ENCODE measurements at regions not wholly inside any gene's neighbourhood (a gene's known extent, or its start where the extent isn't known, plus 50 kb on each side); places are given as distances from the start of the nearest gene placed in this dataset.
A peak's percentile ranks its signal among the peaks of the same experiment; 100 is the strongest.
"Not testable (repeated sequence)": the region's sequence is repeated elsewhere in the genome, so short reads cannot be mapped to it uniquely, and the experiment has no call there.

GRCh38 chr4:83910693-83911092 is 374.8 kb downstream of the GPAT3 start:
- H3K4me3 ChIP-seq (ENCODE audit: low read depth, low read length, poor library complexity, severe bottlenecking) = no peak overlapping the region
- H3K27ac ChIP-seq (ENCODE audit: low read depth, low read length, poor library complexity, severe bottlenecking) = no peak overlapping the region
- no peaks in the 10 kb centered on the region for H3K9me3 ChIP-seq (ENCODE audit: low read depth, low read length, poor library complexity, severe bottlenecking)
- no TSS peak for BruUV-seq (replicated peaks)
- CTCF ChIA-PET = no interaction called here
- intact Hi-C loops (cut with micrococcal nuclease; ENCODE audit: unreplicated experiment) = loop anchor here (10.0 kb wide), 1 partner anchor 344 kb away; no protein-coding TSS in a partner anchor
- TF ChIP-seq EZH2 (IDR thresholded peaks at IDR 0.05; ENCODE audit: borderline replicate concordance, low read depth, low read length, poor library complexity, severe bottlenecking) (no peak), CTCF (conservative IDR thresholded peaks at IDR 0.05; ENCODE audit: low read depth, low read length) (no peak)
- no peaks in the 10 kb centered on the region for H3K4me1 ChIP-seq (ENCODE audit: insufficient read depth, low read length, poor library complexity, severe bottlenecking)
- POLR2A ChIA-PET (ENCODE audit: low non-redundant PET) = no interaction called here
- DNase-seq (ENCODE audit: low spot score) = no peak
- no peaks in the 10 kb centered on the region for H3K27me3 ChIP-seq (replicated peaks; ENCODE audit: insufficient read depth, low read depth, low read length, poor library complexity)
- no peaks in the 10 kb centered on the region for H3K36me3 ChIP-seq (ENCODE audit: insufficient read depth, low read length, poor library complexity, severe bottlenecking)

GRCh38 chr4:83906561-83906960 is 370.7 kb downstream of the GPAT3 start:
- no TSS peak for BruUV-seq (replicated peaks)
- TF ChIP-seq EZH2 (IDR thresholded peaks at IDR 0.05; ENCODE audit: borderline replicate concordance, low read depth, low read length, poor library complexity, severe bottlenecking) (no peak), CTCF (conservative IDR thresholded peaks at IDR 0.05; ENCODE audit: low read depth, low read length) (no peak)
- intact Hi-C loops (cut with micrococcal nuclease; ENCODE audit: unreplicated experiment) = no loop called here

GRCh38 chr4:83905952-83906351 is 370.0 kb downstream of the GPAT3 start:
- no peak overlapping the region for H3K4me3 ChIP-seq (ENCODE audit: low read depth, low read length, poor library complexity, severe bottlenecking)
- DNase-seq (ENCODE audit: low spot score) = peak; percentile 26
- TF ChIP-seq CTCF (conservative IDR thresholded peaks at IDR 0.05; ENCODE audit: low read depth, low read length) (peak; percentile 50; the same call in 1 of the 2 replicates), EZH2 (IDR thresholded peaks at IDR 0.05; ENCODE audit: borderline replicate concordance, low read depth, low read length, poor library complexity, severe bottlenecking) (no peak)
- intact Hi-C loops (cut with micrococcal nuclease; ENCODE audit: unreplicated experiment) = no loop called here
- no peaks in the 10 kb centered on the region for H3K27me3 ChIP-seq (replicated peaks; ENCODE audit: insufficient read depth, low read depth, low read length, poor library complexity)
- POLR2A ChIA-PET (ENCODE audit: low non-redundant PET) = no interaction called here
- CTCF ChIA-PET = no interaction called here
- H3K4me1 ChIP-seq (ENCODE audit: insufficient read depth, low read length, poor library complexity, severe bottlenecking) = no peaks in the 10 kb centered on the region
- no TSS peak for BruUV-seq (replicated peaks)
- H3K9me3 ChIP-seq (ENCODE audit: low read depth, low read length, poor library complexity, severe bottlenecking) = no peaks in the 10 kb centered on the region
- no peaks in the 10 kb centered on the region for H3K36me3 ChIP-seq (ENCODE audit: insufficient read depth, low read length, poor library complexity, severe bottlenecking)
- H3K27ac ChIP-seq (ENCODE audit: low read depth, low read length, poor library complexity, severe bottlenecking) = no peak overlapping the region

More at GRCh38 chr4:83906561-83906960, 370.7 kb downstream of the GPAT3 start:
- Histone ChIP-seq H3K9me3 (ENCODE audit: low read depth, low read length, poor library complexity, severe bottlenecking) (no peaks in the 10 kb centered on the region), H3K27ac (ENCODE audit: low read depth, low read length, poor library complexity, severe bottlenecking) (no peak overlapping the region), H3K36me3 (ENCODE audit: insufficient read depth, low read length, poor library complexity, severe bottlenecking) (no peaks in the 10 kb centered on the region), H3K4me3 (ENCODE audit: low read depth, low read length, poor library complexity, severe bottlenecking) (no peak overlapping the region), H3K27me3 (replicated peaks; ENCODE audit: insufficient read depth, low read depth, low read length, poor library complexity) (no peaks in the 10 kb centered on the region), H3K4me1 (ENCODE audit: insufficient read depth, low read length, poor library complexity, severe bottlenecking) (no peaks in the 10 kb centered on the region)
- peak; percentile 3 for DNase-seq (ENCODE audit: low spot score)
- ChIA-PET CTCF (no interaction called here), POLR2A (ENCODE audit: low non-redundant PET) (no interaction called here)

GRCh38 chr4:83903740-83904139 is 367.8 kb downstream of the GPAT3 start:
- H3K36me3 ChIP-seq (ENCODE audit: insufficient read depth, low read length, poor library complexity, severe bottlenecking); CTCF ChIA-PET; intact Hi-C loops (cut with micrococcal nuclease; ENCODE audit: unreplicated experiment); H3K4me1 ChIP-seq (ENCODE audit: insufficient read depth, low read length, poor library complexity, severe bottlenecking); POLR2A ChIA-PET (ENCODE audit: low non-redundant PET); DNase-seq (ENCODE audit: low spot score); H3K4me3 ChIP-seq (ENCODE audit: low read depth, low read length, poor library complexity, severe bottlenecking); H3K9me3 ChIP-seq (ENCODE audit: low read depth, low read length, poor library complexity, severe bottlenecking); BruUV-seq (replicated peaks); H3K27ac ChIP-seq (ENCODE audit: low read depth, low read length, poor library complexity, severe bottlenecking); H3K27me3 ChIP-seq (replicated peaks; ENCODE audit: insufficient read depth, low read depth, low read length, poor library complexity): not testable (repeated sequence)
